Sigmoid colon (tissue), 4 donors: ENCODE measurements at regions not wholly inside any gene's neighbourhood (a gene's known extent, or its start where the extent isn't known, plus 50 kb on each side); places are given as distances from the start of the nearest gene placed in this dataset.

Source experiments
- CTCF ChIP-seq, 4 experiments: fragments of 450-650 bp in 3 of 4; fragments of 200-600 bp in 1 of 4; IDR thresholded peaks; one replicate each; pipeline ENCODE4 v1.5.1; 2016 to 2019; ENCODE audit warnings: antibody characterized with exemption in 4 of 4, mild to moderate bottlenecking in 3 of 4, moderate library complexity in 2 of 4
- POLR2A ChIP-seq, 2 donors: fragments of 450-650 bp; IDR thresholded peaks; one replicate each; pipeline ENCODE4 v1.6.1; 2016; ENCODE audit warnings: antibody characterized with exemption in 2 of 2, mild to moderate bottlenecking in 2 of 2, moderate library complexity in 2 of 2
- POLR2AphosphoS5 ChIP-seq, 4 donors: sonication (generic); formaldehyde crosslinking; IDR thresholded peaks; one replicate each; pipeline ENCODE4 v1.6.1; 2017; ENCODE audit warnings: antibody characterized with exemption in 4 of 4

- TF ChIP-seq CTCF (IDR thresholded peaks at IDR 0.05) (no peak), POLR2A (IDR thresholded peaks at IDR 0.05) (no peak), POLR2AphosphoS5 (IDR thresholded peaks at IDR 0.05) (no peak)
These were observed 482.6 kb upstream of the ZFHX3 start for GRCh38 chr16:73530529-73530928.
